Iris pigment epithelial cell (primary cell): ENCODE measurements at regions not wholly inside any gene's neighbourhood (a gene's known extent, or its start where the extent isn't known, plus 50 kb on each side); places are given as distances from the start of the nearest gene placed in this dataset.
A peak's percentile ranks its signal among the peaks of the same experiment; 100 is the strongest.
"Not testable (repeated sequence)": the region's sequence is repeated elsewhere in the genome, so short reads cannot be mapped to it uniquely, and the experiment has no call there.

ENCODE experiments used
- DNase-seq: peaks from one replicate; pipeline ENCODE4 v3.0.0-alpha.2; 2011; ENCODE audit warnings: low read depth

GRCh38 chr2:129015397-129016285 is 697.0 kb upstream of the HS6ST1 start:
- no peak for DNase-seq

- DNase-seq = no peak
Measured at GRCh38 chr2:129016972-129017371, 698.3 kb upstream of the HS6ST1 start.

GRCh38 chr2:129024796-129025195 is 706.1 kb upstream of the HS6ST1 start:
- DNase-seq = no peak

- no peak for DNase-seq
Measured at GRCh38 chr2:129035992-129036391, 717.3 kb upstream of the HS6ST1 start.

- not testable (repeated sequence) for DNase-seq
Measured at GRCh38 chr2:129043677-129044076, 725.0 kb upstream of the HS6ST1 start.

GRCh38 chr2:129046475-129046874 is 727.8 kb upstream of the HS6ST1 start:
- not testable (repeated sequence) for DNase-seq

- no peak for DNase-seq
Measured at GRCh38 chr2:129050101-129050500, 731.4 kb upstream of the HS6ST1 start.

- DNase-seq = no peak
Measured at GRCh38 chr2:129055242-129055641, 736.6 kb upstream of the HS6ST1 start.

GRCh38 chr2:129055824-129056223 is 737.2 kb upstream of the HS6ST1 start:
- DNase-seq = no peak

GRCh38 chr2:129056309-129056958 is 737.8 kb upstream of the HS6ST1 start:
- DNase-seq = no peak

GRCh38 chr2:129056959-129057317 is 738.3 kb upstream of the HS6ST1 start:
- DNase-seq = no peak

GRCh38 chr2:129058981-129059380 is 740.3 kb upstream of the HS6ST1 start:
- DNase-seq = no peak

GRCh38 chr2:129059476-129059875 is 740.8 kb upstream of the HS6ST1 start:
- DNase-seq = no peak

GRCh38 chr2:129061069-129061768 is 742.6 kb upstream of the HS6ST1 start:
- DNase-seq = peak; percentile 14

- no peak for DNase-seq
Measured at GRCh38 chr2:129061769-129062121, 743.1 kb upstream of the HS6ST1 start.

- no peak for DNase-seq
Measured at GRCh38 chr2:129062146-129062912, 743.7 kb upstream of the HS6ST1 start.

- no peak for DNase-seq
Measured at GRCh38 chr2:129067070-129067469, 748.4 kb upstream of the HS6ST1 start.

- no peak for DNase-seq
Measured at GRCh38 chr2:129067953-129068352, 749.3 kb upstream of the HS6ST1 start.

- DNase-seq = no peak
Measured at GRCh38 chr2:129068543-129068942, 749.9 kb upstream of the HS6ST1 start.

- DNase-seq = no peak
Measured at GRCh38 chr2:129069875-129070594, 751.4 kb upstream of the HS6ST1 start.

GRCh38 chr2:129070663-129071062 is 752.0 kb upstream of the HS6ST1 start:
- DNase-seq = no peak

- DNase-seq = no peak
Measured at GRCh38 chr2:129071531-129071930, 752.9 kb upstream of the HS6ST1 start.
